HEK293 (cell line): ENCODE measurements at regions not wholly inside any gene's neighbourhood (a gene's known extent, or its start where the extent isn't known, plus 50 kb on each side); places are given as distances from the start of the nearest gene placed in this dataset.

Experiments used
- CTCF ChIA-PET: fragments of 350-600 bp; formaldehyde crosslinking; extraction: SDS; loops from one replicate; lab custom pipeline; 2021; ENCODE audit warnings: antibody characterized with exemption; lab: Yijun Ruan, JAX
- POLR2A ChIA-PET: fragments of 300-600 bp; formaldehyde crosslinking; extraction: SDS; loops from one replicate; lab custom pipeline; 2020; ENCODE audit warnings: antibody characterized with exemption, inconsistent platforms; lab: Yijun Ruan, JAX
- H3K27ac ChIP-seq: fragments of 200-500 bp; sonication (Bioruptor generic); 2 replicates; pipeline ENCODE4 v1.5.1; 2014; ENCODE audit warnings: low read depth, low read length, control low read depth, inconsistent platforms; ENCODE audit errors: extremely low read depth
- H3K36me3 ChIP-seq, 2 experiments: fragments of 200-500 bp in 1 of 2; sonication (Bioruptor generic) in 1 of 2; 1 replicate in 1 of 2; 2 replicates in 1 of 2; pipeline ENCODE4 v1.5.1; 2014 to 2017; ENCODE audit warnings: inconsistent platforms in 2 of 2, low read length in 2 of 2; ENCODE audit not compliant: control insufficient read depth in 2 of 2, insufficient read depth in 1 of 2
- H3K4me1 ChIP-seq: fragments of 200-500 bp; sonication (Bioruptor generic); 2 replicates; pipeline ENCODE4 v1.5.1; 2014; ENCODE audit warnings: mild to moderate bottlenecking, low read length, inconsistent platforms; ENCODE audit not compliant: control insufficient read depth, insufficient read depth
- H3K4me3 ChIP-seq: 2 replicates; pipeline ENCODE4 v1.5.1; 2011; ENCODE audit warnings: low read depth, mild to moderate bottlenecking, control low read depth, low read length, moderate library complexity
- H3K9me3 ChIP-seq: fragments of 200-500 bp; sonication (Bioruptor generic); 2 replicates; pipeline ENCODE4 v1.5.1; 2014; ENCODE audit warnings: low read depth, low read length, inconsistent platforms; ENCODE audit not compliant: control insufficient read depth, insufficient read depth
- BCL11B ChIP-seq: fragments of 450-650 bp; formaldehyde crosslinking; IDR thresholded peaks from 2 replicates; pipeline ENCODE4 v1.5.1; 2016; ENCODE audit warnings: low read depth, missing biosample characterization, missing genetic modification characterization
- MZF1 ChIP-seq: fragments of 450-650 bp; formaldehyde crosslinking; IDR thresholded peaks from 2 replicates; pipeline ENCODE4 v1.5.1; 2017; ENCODE audit warnings: missing biosample characterization, missing genetic modification characterization, borderline replicate concordance
- REST ChIP-seq: fragments of 450-650 bp; formaldehyde crosslinking; IDR thresholded peaks from 2 replicates; pipeline ENCODE4 v1.5.1; 2016; ENCODE audit warnings: missing biosample characterization, missing genetic modification characterization
- SETDB1 ChIP-seq: IDR thresholded peaks from one replicate; pipeline ENCODE4 v1.6.1; 2017; ENCODE audit warnings: mild to moderate bottlenecking, low read length, moderate library complexity, mixed read lengths; ENCODE audit not compliant: insufficient read length
- TCF7L2 ChIP-seq: IDR thresholded peaks from 2 replicates; pipeline ENCODE4 v1.6.1; 2011; ENCODE audit warnings: low read depth, mild to moderate bottlenecking, inconsistent platforms, low read length, moderate library complexity, borderline replicate concordance
- YY1 ChIP-seq: fragments of 450-650 bp; formaldehyde crosslinking; IDR thresholded peaks from 2 replicates; pipeline ENCODE4 v1.5.1; 2018; ENCODE audit warnings: missing biosample characterization, missing genetic modification characterization
- ZBTB11 ChIP-seq: fragments of 450-650 bp; formaldehyde crosslinking; conservative IDR thresholded peaks from 2 replicates; pipeline ENCODE4 v1.5.1; 2016; ENCODE audit warnings: low read depth, missing biosample characterization, missing genetic modification characterization
- ZBTB20 ChIP-seq: fragments of 450-650 bp; formaldehyde crosslinking; IDR thresholded peaks from 2 replicates; pipeline ENCODE4 v1.5.1; 2016; ENCODE audit warnings: missing biosample characterization, missing genetic modification characterization
- ZIC2 ChIP-seq: fragments of 450-650 bp; formaldehyde crosslinking; IDR thresholded peaks from 2 replicates; pipeline ENCODE4 v1.5.1; 2016; ENCODE audit warnings: missing biosample characterization, missing genetic modification characterization
- ZNF266 ChIP-seq: fragments of 450-650 bp; formaldehyde crosslinking; IDR thresholded peaks from 2 replicates; pipeline ENCODE4 v1.5.1; 2016; ENCODE audit warnings: missing biosample characterization, missing genetic modification characterization, low read depth
- ZNF341 ChIP-seq: fragments of 450-650 bp; formaldehyde crosslinking; IDR thresholded peaks from 2 replicates; pipeline ENCODE4; 2016; ENCODE audit warnings: low read depth, missing biosample characterization, missing genetic modification characterization
- ZNF366 ChIP-seq: fragments of 450-650 bp; formaldehyde crosslinking; conservative IDR thresholded peaks from 2 replicates; pipeline ENCODE4 v1.5.1; 2016; ENCODE audit warnings: missing biosample characterization, missing genetic modification characterization
- ZNF404 ChIP-seq: fragments of 450-650 bp; formaldehyde crosslinking; IDR thresholded peaks from 2 replicates; pipeline ENCODE4 v1.5.1; 2017; ENCODE audit warnings: missing biosample characterization, missing genetic modification characterization
- ZNF449 ChIP-seq: fragments of 450-650 bp; formaldehyde crosslinking; IDR thresholded peaks from 2 replicates; pipeline ENCODE4 v1.5.1; 2017; ENCODE audit warnings: missing biosample characterization, mild to moderate bottlenecking, missing genetic modification characterization, moderate library complexity
- ZNF521 ChIP-seq: fragments of 450-650 bp; formaldehyde crosslinking; IDR thresholded peaks from 2 replicates; pipeline ENCODE4 v1.5.1; 2017; ENCODE audit warnings: missing biosample characterization, mild to moderate bottlenecking, missing genetic modification characterization
- ZNF544 ChIP-seq: fragments of 450-650 bp; formaldehyde crosslinking; IDR thresholded peaks from 2 replicates; pipeline ENCODE4 v1.5.0; 2017; ENCODE audit warnings: missing biosample characterization, missing genetic modification characterization
- ZNF654 ChIP-seq: fragments of 450-650 bp; formaldehyde crosslinking; IDR thresholded peaks from 2 replicates; pipeline ENCODE4 v1.5.1; 2016; ENCODE audit warnings: low read depth, missing biosample characterization, missing genetic modification characterization
- ZNF701 ChIP-seq: fragments of 450-650 bp; formaldehyde crosslinking; IDR thresholded peaks from 2 replicates; pipeline ENCODE4 v1.5.1; 2016; ENCODE audit warnings: missing biosample characterization, missing genetic modification characterization
- ZNF791 ChIP-seq: fragments of 450-650 bp; formaldehyde crosslinking; IDR thresholded peaks from 2 replicates; pipeline ENCODE4 v1.5.1; 2016; ENCODE audit warnings: missing biosample characterization, missing genetic modification characterization
- ZSCAN23 ChIP-seq: fragments of 450-650 bp; formaldehyde crosslinking; IDR thresholded peaks from 2 replicates; pipeline ENCODE4 v1.5.1; 2016; ENCODE audit warnings: missing biosample characterization, missing genetic modification characterization
- TF ChIP-seq, protein P1 (sequence below): fragments of 450-650 bp; formaldehyde crosslinking; IDR thresholded peaks from 2 replicates; pipeline ENCODE4 v1.5.1; 2016; ENCODE audit warnings: missing biosample characterization, missing genetic modification characterization

- TF ChIP-seq ZNF449, result no peak
Measured at GRCh38 chr9:80376180-80376579, 804.4 kb downstream of the TLE4 start (continued).

GRCh38 chr9:80375477-80375876 is 803.7 kb downstream of the TLE4 start:
- H3K27ac ChIP-seq, result no peak overlapping the region
- H3K36me3 ChIP-seq, result no peaks in the 10 kb centered on the region
- TF ChIP-seq ZBTB20 (tag by site-specific recombination), result no peak
- TF ChIP-seq ZNF521 (tag by site-specific recombination), result no peak
- TF ChIP-seq SETDB1, result no peak
- no peak for TF ChIP-seq TCF7L2
- no peak for TF ChIP-seq ZSCAN23
- no peak for TF ChIP-seq ZNF544 (tag by site-specific recombination)
- TF ChIP-seq ZNF341, result no peak
- no peak for TF ChIP-seq ZNF701 (tag by site-specific recombination)
- no peak for TF ChIP-seq ZNF266 (tag by site-specific recombination)
- TF ChIP-seq ZIC2 (tag by site-specific recombination), result no peak
- TF ChIP-seq ZNF366 (tag by site-specific recombination), result no peak
- no peak for TF ChIP-seq ZBTB11 (tag by site-specific recombination)
- TF ChIP-seq ZNF791 (tag by site-specific recombination), result no peak
- no peak for TF ChIP-seq BCL11B (tag by site-specific recombination)
- no peak for TF ChIP-seq MZF1 (tag by site-specific recombination)
- no peak for TF ChIP-seq ZNF654
- TF ChIP-seq, protein P1, sequence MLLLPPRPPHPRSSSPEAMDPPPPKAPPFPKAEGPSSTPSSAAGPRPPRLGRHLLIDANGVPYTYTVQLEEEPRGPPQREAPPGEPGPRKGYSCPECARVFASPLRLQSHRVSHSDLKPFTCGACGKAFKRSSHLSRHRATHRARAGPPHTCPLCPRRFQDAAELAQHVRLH, result no peak
- TF ChIP-seq ZNF404 (tag by site-specific recombination), result no peak
- ChIA-PET CTCF (no interaction called here), POLR2A (no interaction called here)
- H3K9me3 ChIP-seq, result no peaks in the 10 kb centered on the region
- H3K4me3 ChIP-seq, result no peak overlapping the region
- no peaks in the 10 kb centered on the region for H3K4me1 ChIP-seq

DNA sequence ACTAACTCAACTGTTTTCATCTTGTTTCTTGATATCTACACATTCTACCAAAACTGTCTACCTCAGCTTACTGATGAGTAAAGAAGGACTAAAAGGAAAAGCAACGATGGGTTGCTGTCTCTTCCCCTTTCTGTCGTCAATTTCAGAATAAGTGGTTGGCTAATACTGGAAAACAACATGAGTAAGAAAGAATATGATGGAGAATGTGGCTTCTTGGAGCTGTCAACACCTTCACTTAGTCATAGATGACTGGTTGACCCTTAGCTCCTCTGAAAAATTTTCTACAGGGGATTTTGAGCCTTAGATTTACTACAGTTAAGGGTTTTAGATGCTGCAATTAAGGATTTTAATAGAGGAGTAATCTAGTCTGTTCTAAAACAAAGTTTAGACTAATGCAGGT is 797.9 kb downstream of the TLE4 start:
- Histone ChIP-seq H3K36me3 (no peaks in the 10 kb centered on the region), H3K27ac (no peak overlapping the region), H3K4me3 (no peak overlapping the region), H3K4me1 (no peaks in the 10 kb centered on the region), H3K9me3 (no peaks in the 10 kb centered on the region)
- ChIA-PET POLR2A (no interaction called here), CTCF (no interaction called here)
- TF ChIP-seq REST (no peak), YY1 (tag by site-specific recombination) (no peak)
